Activated T-helper 17 cell treated with anti-CD3 and anti-CD28 coated beads, Interleukin-2, amount 50 U/mL, for 72 hours (primary cell): ENCODE measurements at regions not wholly inside any gene's neighbourhood (a gene's known extent, or its start where the extent isn't known, plus 50 kb on each side); places are given as distances from the start of the nearest gene placed in this dataset.

Experiments used
- ATAC-seq: fragments of 150-1000 bp; cut with Tn5 transposase; replicated peaks from 2 replicates; pipeline ENCODE4 v1.10.0; 2021; ENCODE audit warnings: mild to moderate bottlenecking, moderate library complexity
- H3K27ac Mint-ChIP-seq: one replicate; pipeline ENCODE4 v1.8.0; 2022; ENCODE audit warnings: mixed read lengths
- H3K27me3 Mint-ChIP-seq: one replicate; pipeline ENCODE4 v1.8.0; 2022; ENCODE audit warnings: mixed read lengths
- H3K36me3 Mint-ChIP-seq: one replicate; pipeline ENCODE4 v1.8.0; 2022; ENCODE audit warnings: low read depth, mild to moderate bottlenecking, mixed read lengths
- H3K4me1 Mint-ChIP-seq: one replicate; pipeline ENCODE4 v1.8.0; 2022; ENCODE audit warnings: mixed read lengths
- H3K4me3 Mint-ChIP-seq: one replicate; pipeline ENCODE4 v1.8.0; 2022; ENCODE audit warnings: mild to moderate bottlenecking, mixed read lengths
- H3K9me3 Mint-ChIP-seq: one replicate; pipeline ENCODE4 v1.8.0; 2022; ENCODE audit warnings: mixed read lengths

- Mint-ChIP-seq H3K4me3 (no peak overlapping the region), H3K4me1 (no peaks in the 10 kb centered on the region), H3K27me3 (peaks cover 8% of the 10 kb centered on the region), H3K36me3 (no peaks in the 10 kb centered on the region), H3K27ac (no peak overlapping the region), H3K9me3 (no peaks in the 10 kb centered on the region)
- no peak for ATAC-seq
Measured at GRCh38 chr13:73288596-73288995, 229.8 kb downstream of the KLF5 start.

- Mint-ChIP-seq H3K4me3 (no peak overlapping the region), H3K27ac (no peak overlapping the region), H3K4me1 (no peaks in the 10 kb centered on the region), H3K9me3 (no peaks in the 10 kb centered on the region), H3K36me3 (no peaks in the 10 kb centered on the region), H3K27me3 (peaks cover 8% of the 10 kb centered on the region)
- no peak for ATAC-seq
Measured at GRCh38 chr13:73287831-73288230, 229.0 kb downstream of the KLF5 start.

GRCh38 chr13:73286942-73287620 is 228.3 kb downstream of the KLF5 start:
- no peak overlapping the region for H3K27ac Mint-ChIP-seq
- H3K36me3 Mint-ChIP-seq = no peaks in the 10 kb centered on the region
- no peaks in the 10 kb centered on the region for H3K4me1 Mint-ChIP-seq
- H3K9me3 Mint-ChIP-seq = no peaks in the 10 kb centered on the region
- peaks cover 8% of the 10 kb centered on the region for H3K27me3 Mint-ChIP-seq
- no peak overlapping the region for H3K4me3 Mint-ChIP-seq
- no peak for ATAC-seq

GRCh38 chr13:73286177-73286576 is 227.4 kb downstream of the KLF5 start:
- Mint-ChIP-seq H3K36me3 (no peaks in the 10 kb centered on the region), H3K9me3 (no peaks in the 10 kb centered on the region), H3K4me3 (no peak overlapping the region), H3K4me1 (no peaks in the 10 kb centered on the region), H3K27ac (no peak overlapping the region), H3K27me3 (peaks cover 8% of the 10 kb centered on the region)
- ATAC-seq = no peak

DNA sequence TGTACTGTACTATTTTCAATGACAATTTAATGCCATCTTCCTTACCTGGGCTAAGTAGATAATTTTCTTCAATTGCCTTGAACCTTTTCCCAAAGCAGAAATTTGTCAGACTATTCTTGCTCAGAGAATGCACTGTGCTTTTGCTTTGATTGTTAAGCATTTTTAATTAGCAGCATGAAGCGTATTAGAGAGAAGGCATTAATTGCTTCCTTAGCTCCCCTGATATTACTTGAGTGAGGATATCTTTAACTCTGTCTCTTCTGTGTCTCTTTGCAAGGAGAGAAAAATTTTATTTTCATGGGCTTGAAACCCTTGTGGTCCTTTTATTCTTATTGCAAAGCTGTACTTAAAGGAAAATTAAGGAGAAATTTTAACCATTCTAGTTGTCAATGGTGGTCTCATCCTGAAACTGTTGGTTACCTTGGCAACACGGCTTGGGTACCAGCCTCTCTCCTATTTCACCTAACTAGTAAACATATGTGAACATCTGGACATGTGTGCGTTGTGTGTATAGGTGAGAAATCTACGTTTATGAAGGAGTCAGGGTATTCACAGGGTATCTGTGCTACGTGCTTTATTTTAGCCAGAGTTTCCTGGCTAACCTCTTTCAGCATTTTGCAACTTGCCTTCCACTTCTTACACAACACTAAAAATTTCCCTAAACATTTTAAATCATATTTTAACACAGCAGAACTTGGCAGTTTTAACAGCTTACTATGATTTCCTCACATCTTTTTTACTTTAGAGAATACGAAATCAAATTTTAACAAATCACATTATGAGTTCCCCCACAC is 225.5 kb downstream of the KLF5 start:
- H3K27me3 Mint-ChIP-seq = peaks cover 7% of the 10 kb centered on the region
- no peaks in the 10 kb centered on the region for H3K36me3 Mint-ChIP-seq
- no peak overlapping the region for H3K27ac Mint-ChIP-seq
- H3K9me3 Mint-ChIP-seq = no peaks in the 10 kb centered on the region
- no peak for ATAC-seq
- H3K4me3 Mint-ChIP-seq = no peak overlapping the region
- no peaks in the 10 kb centered on the region for H3K4me1 Mint-ChIP-seq

DNA sequence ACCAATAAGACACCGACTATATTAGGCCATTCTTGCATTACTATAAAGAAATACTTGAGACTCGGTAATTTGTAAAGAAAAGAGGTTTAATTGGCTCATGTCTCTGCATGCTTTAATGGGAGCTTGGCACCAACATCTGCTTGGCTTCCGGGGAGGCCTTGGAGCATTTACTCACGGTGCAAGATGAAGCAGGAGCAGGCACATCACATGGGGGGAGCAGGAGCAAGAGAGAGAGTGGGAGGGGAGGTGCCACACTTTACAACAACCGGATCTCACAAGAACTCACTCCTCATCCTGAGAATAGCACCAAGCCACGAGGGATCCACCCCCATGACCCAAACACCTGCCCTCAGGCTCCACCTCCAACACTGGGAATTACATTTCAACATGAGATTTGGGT is 224.8 kb downstream of the KLF5 start:
- ATAC-seq = no peak
- H3K9me3 Mint-ChIP-seq = no peaks in the 10 kb centered on the region
- H3K36me3 Mint-ChIP-seq = no peaks in the 10 kb centered on the region
- no peaks in the 10 kb centered on the region for H3K4me1 Mint-ChIP-seq
- H3K27ac Mint-ChIP-seq = no peak overlapping the region
- H3K4me3 Mint-ChIP-seq = no peak overlapping the region
- H3K27me3 Mint-ChIP-seq = peaks cover 7% of the 10 kb centered on the region

GRCh38 chr13:73281746-73282145 is 222.9 kb downstream of the KLF5 start:
- Mint-ChIP-seq H3K36me3 (no peaks in the 10 kb centered on the region), H3K27ac (no peak overlapping the region), H3K27me3 (peaks cover 7% of the 10 kb centered on the region), H3K4me1 (no peaks in the 10 kb centered on the region), H3K4me3 (no peak overlapping the region), H3K9me3 (peaks cover 4% of the 10 kb centered on the region)
- no peak for ATAC-seq

GRCh38 chr13:73278186-73278585 is 219.4 kb downstream of the KLF5 start:
- Mint-ChIP-seq H3K27me3 (peaks cover 4% of the 10 kb centered on the region), H3K4me3 (no peak overlapping the region), H3K9me3 (peaks cover 4% of the 10 kb centered on the region), H3K36me3 (no peaks in the 10 kb centered on the region), H3K4me1 (no peaks in the 10 kb centered on the region), H3K27ac (no peak overlapping the region)
- no peak for ATAC-seq

DNA sequence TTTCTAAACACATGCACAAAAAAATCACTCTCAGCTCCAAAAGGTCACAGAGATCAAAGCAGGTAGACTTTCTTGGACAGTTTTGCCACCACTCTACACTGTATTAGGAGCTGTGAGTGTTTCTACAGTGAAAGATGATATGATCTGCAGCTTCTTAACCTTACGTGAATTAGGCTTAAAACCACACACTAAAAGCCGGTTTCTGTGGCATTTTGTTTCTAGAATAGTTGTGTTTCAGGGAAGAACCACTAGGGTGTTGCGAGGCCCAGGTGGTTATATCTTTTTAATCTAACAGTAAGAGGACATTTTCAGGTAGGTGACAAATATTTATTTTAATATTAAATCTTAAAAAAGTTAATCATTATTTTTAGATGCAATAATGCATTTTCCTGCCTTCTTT is 216.4 kb downstream of the KLF5 start:
- no peak overlapping the region for H3K27ac Mint-ChIP-seq
- ATAC-seq = peak; percentile 48
- H3K4me3 Mint-ChIP-seq = no peak overlapping the region
- H3K4me1 Mint-ChIP-seq = no peaks in the 10 kb centered on the region
- no peaks in the 10 kb centered on the region for H3K36me3 Mint-ChIP-seq
- peaks cover 4% of the 10 kb centered on the region for H3K9me3 Mint-ChIP-seq
- no peaks in the 10 kb centered on the region for H3K27me3 Mint-ChIP-seq

DNA sequence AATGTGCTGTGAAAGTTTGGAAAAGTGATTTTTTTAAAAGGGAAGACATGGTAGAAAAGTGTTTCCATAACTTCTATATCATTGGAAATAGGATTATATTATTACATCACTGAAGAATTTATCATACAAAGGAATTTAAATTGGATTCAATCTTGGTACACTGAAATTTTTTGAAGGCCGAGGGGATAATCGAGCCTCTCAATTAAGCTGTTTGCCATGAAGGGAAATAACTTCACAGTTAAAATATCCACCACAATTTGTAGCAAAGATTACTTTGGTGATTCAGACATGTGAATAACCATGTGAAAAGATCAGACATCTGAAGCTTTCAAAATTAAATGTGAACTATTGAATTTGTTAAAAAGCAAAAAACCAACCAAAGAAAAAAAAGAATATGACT is 215.3 kb downstream of the KLF5 start:
- Mint-ChIP-seq H3K9me3 (peaks cover 4% of the 10 kb centered on the region), H3K4me1 (no peaks in the 10 kb centered on the region), H3K27ac (no peak overlapping the region), H3K27me3 (no peaks in the 10 kb centered on the region), H3K36me3 (no peaks in the 10 kb centered on the region), H3K4me3 (no peak overlapping the region)
- no peak for ATAC-seq

DNA sequence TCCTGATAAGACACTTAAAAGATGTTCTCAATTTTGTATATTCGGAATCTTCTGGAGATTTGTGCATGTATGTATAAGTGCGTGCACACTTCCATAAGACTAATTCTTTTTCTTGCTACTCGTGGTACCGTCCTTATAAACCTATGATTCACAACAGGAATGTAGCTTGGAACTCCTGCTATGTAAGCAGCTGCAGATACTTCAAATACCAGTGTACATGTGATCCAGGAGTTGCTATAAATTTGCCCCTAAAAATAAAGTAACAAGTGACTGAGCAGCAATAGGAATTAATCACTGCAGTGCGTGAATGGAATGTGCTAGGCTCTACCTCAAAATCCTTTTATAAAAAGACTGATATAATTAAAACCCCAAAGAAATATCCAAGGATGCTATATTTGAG is 214.9 kb downstream of the KLF5 start:
- Mint-ChIP-seq H3K4me1 (no peaks in the 10 kb centered on the region), H3K9me3 (peaks cover 4% of the 10 kb centered on the region), H3K4me3 (no peak overlapping the region), H3K36me3 (no peaks in the 10 kb centered on the region), H3K27ac (no peak overlapping the region), H3K27me3 (no peaks in the 10 kb centered on the region)
- ATAC-seq = no peak

DNA sequence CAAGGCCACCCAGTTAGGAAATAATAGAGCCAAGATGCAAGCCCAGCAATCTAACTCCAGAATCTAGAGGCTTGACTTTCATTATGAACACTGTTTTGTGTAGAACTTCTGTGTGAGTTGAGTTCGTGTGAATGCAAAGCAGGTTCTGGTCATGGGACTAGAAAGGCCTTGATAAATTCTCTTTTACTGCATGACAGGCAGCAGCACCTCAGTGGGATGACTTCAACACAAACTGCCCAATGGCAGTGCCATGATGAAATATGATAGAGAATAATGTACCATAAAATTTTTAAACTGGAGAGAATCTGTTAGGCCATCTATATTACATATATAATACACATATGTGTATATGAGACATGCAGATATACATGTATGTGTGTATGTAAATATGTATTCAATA is 214.5 kb downstream of the KLF5 start:
- H3K27me3 Mint-ChIP-seq = no peaks in the 10 kb centered on the region
- no peaks in the 10 kb centered on the region for H3K4me1 Mint-ChIP-seq
- no peak for ATAC-seq
- H3K27ac Mint-ChIP-seq = no peak overlapping the region
- H3K36me3 Mint-ChIP-seq = no peaks in the 10 kb centered on the region
- peaks cover 3% of the 10 kb centered on the region for H3K9me3 Mint-ChIP-seq
- no peak overlapping the region for H3K4me3 Mint-ChIP-seq

- Mint-ChIP-seq H3K4me3 (no peak overlapping the region), H3K9me3 (no peaks in the 10 kb centered on the region), H3K27me3 (no peaks in the 10 kb centered on the region), H3K36me3 (no peaks in the 10 kb centered on the region), H3K27ac (no peak overlapping the region), H3K4me1 (no peaks in the 10 kb centered on the region)
- no peak for ATAC-seq
Measured at GRCh38 chr13:73272831-73273230, 214.0 kb downstream of the KLF5 start.

GRCh38 chr13:73268306-73268705 is 209.5 kb downstream of the KLF5 start:
- H3K27me3 Mint-ChIP-seq = peaks cover 5% of the 10 kb centered on the region
- no peaks in the 10 kb centered on the region for H3K9me3 Mint-ChIP-seq

GRCh38 chr13:73266640-73267180 is 207.9 kb downstream of the KLF5 start:
- no peaks in the 10 kb centered on the region for H3K36me3 Mint-ChIP-seq
- no peaks in the 10 kb centered on the region for H3K4me1 Mint-ChIP-seq
- H3K9me3 Mint-ChIP-seq = no peaks in the 10 kb centered on the region
- no peak overlapping the region for H3K4me3 Mint-ChIP-seq
- no peak overlapping the region for H3K27ac Mint-ChIP-seq
- peaks cover 5% of the 10 kb centered on the region for H3K27me3 Mint-ChIP-seq
- ATAC-seq = no peak

More at GRCh38 chr13:73268306-73268705, 209.5 kb downstream of the KLF5 start:
- Mint-ChIP-seq H3K4me1 (no peaks in the 10 kb centered on the region), H3K36me3 (no peaks in the 10 kb centered on the region), H3K27ac (no peak overlapping the region), H3K4me3 (no peak overlapping the region)
- no peak for ATAC-seq
